NCI-H1417 (cell line): ENCODE measurements at regions not wholly inside any gene's neighbourhood (a gene's known extent, or its start where the extent isn't known, plus 50 kb on each side); places are given as distances from the start of the nearest gene placed in this dataset.
"Not testable (repeated sequence)": the region's sequence is repeated elsewhere in the genome, so short reads cannot be mapped to it uniquely, and the experiment has no call there.

Source experiments
- DNase-seq, 3 experiments: peaks; one replicate each; lab custom pipeline; 2025; lab: John Stamatoyannopoulos, UW

DNA sequence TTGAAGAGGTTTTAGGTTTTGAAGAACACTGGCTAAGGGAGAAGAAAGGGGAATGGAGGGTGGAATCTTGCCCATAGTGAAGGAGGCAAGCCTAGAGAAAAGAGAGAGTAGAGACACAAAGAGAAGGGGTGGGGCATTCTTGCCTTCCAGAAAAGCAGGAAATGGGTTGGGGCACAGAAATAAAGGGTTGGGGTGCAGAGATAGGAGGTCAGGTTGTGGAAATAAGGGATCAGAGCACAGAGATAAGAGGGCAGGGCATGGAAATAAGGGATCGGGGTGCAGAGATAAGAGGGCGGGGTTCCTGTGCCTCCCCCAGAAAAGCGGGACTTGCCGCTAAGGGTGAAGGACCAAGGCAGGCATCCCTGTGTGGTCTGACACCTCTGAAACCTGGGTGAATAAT is 69.9 kb downstream of the ALG1L2 start:
- not testable (repeated sequence) for DNase-seq

DNA sequence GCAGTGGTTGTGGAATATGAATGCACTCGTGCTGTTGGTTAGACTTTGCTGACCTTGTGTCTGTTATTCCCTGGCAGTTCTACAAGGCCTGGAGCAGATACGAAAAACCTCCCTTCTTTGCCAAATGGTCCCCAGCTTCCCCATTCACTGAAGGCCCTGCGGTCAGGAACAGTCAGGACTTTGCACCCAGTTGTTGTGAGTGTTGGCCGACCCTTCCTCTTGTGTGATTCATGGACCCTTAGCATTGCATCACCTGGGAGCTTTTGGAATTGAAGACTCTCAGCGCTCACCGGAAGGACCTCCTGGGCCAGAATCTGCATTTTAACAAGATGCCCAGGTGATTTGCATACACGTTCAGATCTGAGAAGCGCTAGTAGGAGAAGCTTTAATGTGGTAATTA is 71.6 kb downstream of the ALG1L2 start:
- not testable (repeated sequence) for DNase-seq

DNA sequence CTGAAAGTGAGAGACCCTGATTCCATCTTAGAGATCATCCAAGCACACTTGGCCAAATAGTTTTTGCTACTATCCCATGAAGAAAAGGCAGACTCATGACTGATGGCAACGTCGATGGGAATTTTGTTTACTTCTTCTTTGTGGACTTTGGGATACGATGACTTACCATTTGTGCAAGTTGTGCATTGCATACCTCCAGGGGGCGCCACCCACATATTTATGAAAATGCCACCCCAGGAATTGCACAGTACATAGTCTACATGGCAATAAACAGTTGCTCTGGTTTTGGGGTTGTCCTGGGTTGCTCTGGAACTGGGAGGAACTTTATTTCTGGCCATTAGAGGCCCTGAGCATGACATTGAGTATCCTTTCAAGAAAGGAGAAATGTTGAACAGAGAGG is 73.8 kb downstream of the ALG1L2 start:
- not testable (repeated sequence) for DNase-seq

DNA sequence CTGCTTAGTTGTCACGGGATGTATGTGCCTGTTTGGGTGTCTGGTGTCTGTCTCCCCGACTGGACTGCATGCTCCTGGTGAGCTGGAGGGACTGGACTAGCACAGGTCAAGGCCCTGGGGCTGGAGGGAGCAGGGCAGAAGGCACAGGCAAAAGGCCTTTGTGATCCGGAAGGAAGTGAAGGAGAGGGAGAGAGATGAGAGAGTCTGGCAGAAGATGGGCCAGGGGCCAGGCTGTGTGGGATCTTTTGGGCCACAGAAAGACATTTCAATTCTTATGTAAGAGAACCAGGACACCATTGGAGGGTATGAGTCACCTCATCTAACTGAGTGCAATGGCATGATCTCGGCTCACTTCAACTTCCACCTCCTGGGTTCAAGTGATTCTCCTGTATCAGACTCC is 85.2 kb downstream of the ALG1L2 start:
- not testable (repeated sequence) for DNase-seq

DNA sequence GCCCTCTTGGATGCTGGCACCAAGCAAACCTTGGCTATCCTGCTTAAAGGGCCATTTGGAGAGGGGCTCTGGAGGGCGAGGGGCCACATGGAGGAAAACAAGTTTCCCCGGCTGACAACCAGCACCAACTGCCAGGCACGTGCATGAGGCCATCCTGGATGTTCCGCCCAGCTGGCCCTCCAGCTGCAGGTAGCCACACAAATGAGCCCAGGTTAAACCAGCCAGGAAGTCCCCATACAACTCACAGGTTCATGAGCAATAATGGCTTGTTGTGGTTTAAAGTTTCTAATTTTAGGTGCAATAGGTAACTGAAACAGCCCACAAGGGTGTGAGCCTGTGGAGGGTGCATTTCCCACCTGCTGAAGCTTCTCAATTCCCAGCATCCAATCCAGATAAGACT is 93.6 kb downstream of the ALG1L2 start:
- not testable (repeated sequence) for DNase-seq

DNA sequence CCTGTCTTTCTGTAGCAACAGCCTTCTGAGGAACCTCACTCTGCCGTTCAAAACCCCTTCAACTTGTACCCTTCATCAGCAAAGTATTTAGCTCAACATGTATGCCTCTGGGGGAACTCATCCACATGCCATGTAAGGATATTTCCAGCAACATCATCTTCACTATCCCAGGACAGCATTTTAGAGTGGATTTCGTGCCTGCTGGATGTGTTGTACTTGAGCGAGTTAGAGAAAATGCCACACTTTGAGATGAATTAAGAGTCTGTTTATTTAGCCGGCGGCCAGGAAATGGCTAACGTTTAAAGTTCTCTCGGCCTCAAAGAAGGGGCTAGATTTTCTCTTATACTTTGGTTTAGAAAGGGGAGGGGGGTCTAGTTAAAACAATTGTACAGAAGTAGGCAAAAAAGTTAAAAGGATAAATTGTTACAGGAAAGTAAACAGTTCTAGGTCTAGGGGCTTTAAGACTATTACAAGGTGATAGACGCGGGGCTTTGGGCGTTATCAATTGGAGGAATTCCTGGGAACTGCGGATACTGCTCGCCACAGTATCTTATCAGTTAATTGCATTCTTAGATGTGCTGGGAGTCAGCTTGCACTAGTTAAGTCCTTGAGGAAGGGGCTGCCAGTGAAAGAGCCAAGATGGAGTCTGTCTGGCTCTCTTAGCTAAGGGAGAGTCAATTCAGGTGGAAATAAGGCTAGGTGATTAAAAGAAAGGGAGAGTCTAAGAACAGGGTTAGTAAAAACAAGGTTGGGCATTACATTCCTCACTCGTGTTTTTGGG is 95.0 kb downstream of the ALG1L2 start:
- not testable (repeated sequence) for DNase-seq

DNA sequence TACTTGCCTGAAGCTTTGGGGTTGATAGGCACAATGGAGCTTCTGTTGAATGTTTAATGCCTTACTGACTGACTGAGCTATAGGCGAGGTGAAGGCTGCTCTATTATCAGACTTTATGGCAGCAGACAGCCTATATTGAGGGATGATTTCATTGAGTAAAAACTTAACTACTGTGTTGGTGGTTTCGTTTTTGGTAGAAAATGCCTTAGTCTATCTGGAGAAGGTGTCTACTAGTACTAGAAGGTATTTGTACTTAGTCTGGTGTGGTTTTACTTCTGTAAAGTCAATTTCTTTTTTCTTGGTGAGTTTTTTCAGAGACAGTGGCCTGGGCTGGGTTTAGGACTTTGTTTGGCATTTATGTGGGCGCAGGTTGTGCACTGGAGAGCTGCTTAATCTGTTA is 97.2 kb downstream of the ALG1L2 start:
- DNase-seq = not testable (repeated sequence)

DNA sequence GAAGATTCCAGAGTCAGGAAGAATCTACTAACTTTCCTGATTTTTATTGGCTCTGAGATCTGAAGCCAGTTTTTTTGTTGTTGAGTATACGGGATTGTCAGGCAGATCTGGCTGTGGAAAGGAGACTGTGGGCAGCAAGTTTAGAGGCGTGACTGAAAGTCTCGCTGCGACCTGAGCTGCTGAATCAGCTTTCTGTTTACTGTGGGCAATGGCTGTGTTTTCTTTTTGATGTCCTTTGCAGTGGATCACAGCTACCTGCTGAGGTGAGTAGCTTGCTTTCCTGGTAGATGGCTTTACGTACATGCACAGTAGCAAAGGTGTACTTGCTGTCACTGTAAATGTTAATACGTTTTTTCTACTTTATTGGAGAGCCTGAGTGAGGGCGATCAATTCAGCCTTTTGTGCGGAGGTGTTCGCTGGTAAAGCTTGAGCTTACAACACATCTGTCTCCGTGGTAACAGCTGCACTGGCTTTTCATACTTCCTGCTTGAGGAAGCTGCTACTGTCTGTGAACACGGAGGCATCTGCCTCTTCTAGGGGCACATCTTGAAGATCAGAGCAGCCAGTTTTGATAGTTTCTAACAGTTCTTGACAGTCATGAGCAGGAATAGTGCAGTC is 97.8 kb downstream of the ALG1L2 start:
- peak in 2 of 3 experiments; percentile 0 to 25 for DNase-seq

DNA sequence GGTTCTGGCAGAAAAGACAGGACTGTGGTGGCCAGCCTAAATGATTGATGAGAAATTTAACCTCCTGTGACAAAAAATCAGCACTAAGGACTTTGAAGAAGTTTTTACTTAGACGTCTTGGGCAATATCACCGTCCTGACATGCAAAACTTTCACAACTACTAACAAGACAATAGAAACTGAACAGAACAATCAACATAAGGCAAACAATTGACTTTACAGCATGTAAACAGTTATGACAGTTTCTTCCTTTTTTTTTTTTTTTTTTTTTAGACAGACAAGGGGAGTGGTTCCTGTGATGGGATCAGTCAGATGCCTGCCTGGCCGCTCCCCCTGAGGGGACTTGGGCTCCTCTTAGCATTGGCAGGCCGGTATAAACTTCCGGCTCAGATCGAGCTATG is 100.8 kb downstream of the ALG1L2 start:
- DNase-seq = not testable (repeated sequence)

DNA sequence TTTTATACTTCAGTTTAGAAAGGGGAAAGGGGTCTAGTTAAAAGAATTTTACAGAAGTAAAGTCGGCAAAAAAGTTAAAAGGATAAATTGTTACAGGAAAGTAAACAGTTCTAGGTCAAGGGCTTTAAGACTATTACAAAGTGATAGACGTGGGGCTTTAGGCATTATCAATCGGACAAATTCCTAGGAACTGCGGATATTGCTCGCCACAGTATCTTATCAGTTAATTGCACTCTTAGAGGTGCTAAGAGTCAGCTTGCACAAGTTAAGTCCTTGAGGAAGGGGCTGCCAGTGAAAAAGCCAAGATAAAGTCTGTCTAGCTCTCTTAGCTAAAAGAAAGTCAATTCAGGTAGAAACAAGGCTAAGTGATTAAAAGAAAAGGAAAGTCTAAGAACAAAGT is 102.1 kb downstream of the ALG1L2 start:
- DNase-seq = not testable (repeated sequence)

DNA sequence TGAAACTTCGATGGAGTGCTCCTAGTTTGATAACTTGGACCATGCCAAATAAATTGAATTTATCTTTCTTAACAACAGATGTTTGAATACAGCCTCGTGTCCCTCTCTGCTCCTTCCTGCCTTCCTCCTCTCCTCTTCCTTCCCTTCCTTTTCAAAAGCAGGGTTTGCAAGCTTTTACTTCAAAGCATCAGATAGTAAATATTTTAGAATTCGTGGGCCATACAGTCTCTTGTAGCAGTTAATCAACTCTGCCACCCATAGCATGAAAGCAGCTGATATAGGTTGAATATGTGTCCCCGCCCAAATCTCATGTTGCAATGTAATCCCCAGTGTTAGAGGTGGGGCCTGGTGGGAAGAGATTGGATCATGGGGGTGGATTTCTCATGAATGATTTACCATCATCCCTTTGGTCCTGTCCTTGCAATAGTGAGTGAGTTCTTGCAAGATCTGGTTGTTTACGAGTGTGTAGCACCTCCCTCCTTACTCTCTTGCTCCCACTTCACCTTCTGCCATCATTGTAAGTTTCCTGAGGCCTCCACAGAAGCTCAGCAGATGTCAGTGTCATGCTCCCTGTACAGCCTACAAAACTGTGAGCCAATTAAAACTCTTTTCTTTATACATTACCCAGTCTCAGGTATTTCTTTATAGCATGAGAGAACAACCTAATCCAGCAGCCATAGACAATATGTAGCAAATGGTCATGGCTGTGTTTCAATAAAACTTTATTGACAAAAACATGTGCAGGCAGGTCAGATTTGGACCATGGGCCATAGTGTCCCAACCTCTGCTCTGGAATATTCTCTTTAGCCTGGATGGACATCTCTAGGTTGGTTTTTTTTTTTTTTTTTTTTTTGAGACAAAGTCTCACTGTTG is 102.8 kb downstream of the ALG1L2 start:
- DNase-seq = not testable (repeated sequence)

DNA sequence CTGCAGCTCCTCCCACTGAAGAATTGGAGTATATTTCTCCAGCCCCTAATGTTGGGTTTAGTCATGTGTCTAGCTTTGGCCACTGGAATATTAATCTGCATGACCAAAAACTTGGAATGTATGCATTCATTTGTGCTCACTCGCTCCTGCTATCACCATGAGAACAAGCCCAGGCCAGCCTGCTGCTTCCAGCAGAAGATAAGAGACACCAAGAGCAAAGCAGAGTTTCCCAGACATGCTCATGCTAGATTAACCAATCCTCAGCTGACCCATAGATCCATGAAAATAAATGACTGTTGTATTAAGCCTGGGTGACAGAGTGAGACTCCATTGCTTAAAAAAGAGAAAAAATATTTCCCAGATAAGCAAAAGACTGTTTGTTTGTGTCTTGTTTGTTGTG is 119.6 kb downstream of the ALG1L2 start:
- DNase-seq = not testable (repeated sequence)

DNA sequence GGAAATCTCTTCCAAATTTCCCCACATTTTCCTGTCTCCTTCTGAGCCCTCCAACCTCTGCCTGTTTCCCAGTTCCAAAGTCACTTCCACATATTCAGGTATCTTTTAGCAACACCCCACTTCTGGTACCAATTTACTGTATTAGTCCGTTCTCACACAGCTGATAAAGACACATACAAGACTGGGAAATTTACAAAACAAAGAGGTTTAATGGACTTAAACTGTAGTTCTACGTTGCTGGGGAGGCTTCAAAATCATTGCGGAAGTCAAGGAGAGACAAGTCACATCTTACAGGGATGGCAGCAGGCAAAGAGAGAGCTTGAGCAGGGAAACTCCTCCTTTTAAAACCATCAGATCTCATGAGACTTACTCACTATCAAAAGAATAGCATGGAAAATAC is 122.0 kb downstream of the ALG1L2 start:
- DNase-seq = not testable (repeated sequence)

DNA sequence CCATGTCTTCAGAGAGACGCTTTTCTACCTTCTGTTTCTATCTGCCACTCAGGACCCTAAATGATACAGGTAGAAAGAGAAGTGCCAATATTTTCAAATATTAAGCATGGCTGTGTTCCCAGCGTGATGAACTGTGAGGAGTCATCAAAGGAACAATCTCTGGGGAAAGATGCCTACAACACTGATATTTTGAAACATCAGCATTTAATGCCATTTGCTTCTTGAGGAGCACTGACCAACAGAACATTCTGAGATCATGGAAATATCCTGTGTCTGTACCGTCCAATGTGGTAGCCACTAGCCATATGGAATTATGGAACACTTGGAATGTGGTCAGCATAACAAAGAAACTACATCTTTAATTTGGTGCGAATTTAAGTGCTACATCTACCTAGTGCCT is 117.9 kb upstream of the COL6A5 start:
- DNase-seq = no peak

DNA sequence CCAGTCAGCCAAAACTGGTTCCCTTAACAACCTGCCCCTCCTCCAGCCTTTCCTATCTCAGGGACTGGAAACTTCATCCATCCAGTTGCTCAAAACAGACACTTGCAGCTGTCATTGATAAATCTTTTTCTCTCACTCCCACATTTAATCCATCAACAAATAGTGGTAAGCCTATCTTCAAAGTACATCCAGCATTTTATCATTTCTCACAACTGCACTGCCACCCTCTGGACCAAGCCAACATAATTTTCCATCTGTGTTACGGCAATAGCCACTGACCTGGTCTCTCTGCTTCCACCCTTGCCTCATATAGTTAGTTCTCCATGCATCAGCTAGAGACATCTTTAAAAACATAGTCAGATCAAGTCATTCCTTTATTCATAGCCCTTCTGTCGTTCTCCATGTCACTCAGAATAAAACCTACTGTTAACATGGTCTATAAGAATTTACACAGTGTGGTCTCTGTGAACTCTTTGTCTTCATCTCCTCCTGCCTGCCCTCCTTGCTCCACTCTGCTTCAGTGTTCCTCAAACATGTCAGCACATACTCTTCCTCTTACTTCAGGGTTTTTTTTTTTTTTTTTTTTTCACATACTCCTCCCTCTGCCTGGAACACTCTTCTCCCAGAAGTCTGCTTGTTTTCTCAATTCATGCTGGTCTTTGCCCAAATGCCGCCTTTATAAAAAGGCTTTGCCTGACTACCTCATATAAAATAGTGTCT is 102.5 kb upstream of the COL6A5 start:
- DNase-seq = peak in 2 of 3 experiments; percentile 4 to 40

DNA sequence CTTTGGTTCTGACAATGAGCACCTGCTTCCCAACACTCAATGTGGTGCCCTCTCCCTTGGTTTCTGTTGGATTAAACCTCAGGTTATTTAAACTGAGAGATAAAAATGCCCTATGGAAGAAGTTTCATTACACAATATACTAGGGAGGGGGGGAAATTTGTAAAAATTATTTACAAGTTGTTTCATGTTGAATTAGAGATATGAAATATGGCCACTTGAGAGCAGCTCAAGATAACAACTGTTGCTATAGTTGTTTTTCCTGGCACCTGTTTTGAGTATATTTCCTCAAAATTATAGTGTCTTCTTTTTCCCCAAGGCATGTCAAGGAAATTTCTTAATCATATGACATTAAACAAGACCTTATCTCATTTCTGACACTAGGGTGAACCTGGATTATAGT is 101.7 kb upstream of the COL6A5 start:
- DNase-seq = no peak

DNA sequence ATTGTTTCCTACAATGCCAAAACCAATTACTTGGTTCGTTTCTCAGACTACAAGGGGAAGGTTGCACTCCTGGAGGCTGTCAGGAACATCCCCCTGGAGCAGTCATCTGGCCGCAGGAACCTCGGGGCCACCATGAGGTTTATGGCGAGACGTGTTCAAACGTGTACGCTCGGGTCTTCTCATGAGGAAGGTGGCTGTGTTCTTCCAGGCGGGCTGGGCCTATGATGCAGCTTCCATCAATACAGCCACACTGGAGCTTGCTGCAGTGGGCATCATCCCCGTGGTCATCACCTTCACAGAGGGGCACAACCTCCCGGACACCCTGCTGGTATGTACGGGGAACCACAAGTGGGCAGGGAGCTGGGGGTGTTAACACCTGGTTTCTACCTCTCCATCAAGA is 94.5 kb upstream of the COL6A5 start:
- DNase-seq = no peak

DNA sequence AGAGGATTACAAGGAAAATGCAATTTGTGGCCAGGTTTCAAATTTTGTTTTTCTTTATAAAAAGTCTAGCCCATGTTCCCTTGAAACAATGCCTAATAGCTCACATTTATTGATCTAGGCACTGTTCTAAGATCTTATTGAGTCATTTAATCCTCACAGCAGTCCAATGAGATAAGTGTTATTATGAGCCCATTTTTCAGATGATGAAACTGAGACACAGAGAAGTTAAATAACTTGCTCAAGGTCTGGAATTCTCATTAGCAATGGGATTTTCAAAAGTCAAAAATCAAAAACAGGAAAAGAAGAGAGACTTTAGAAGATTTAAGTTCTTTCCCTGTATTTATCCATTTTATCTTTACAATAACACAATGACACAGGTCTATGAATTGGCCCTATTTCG is 90.0 kb upstream of the COL6A5 start:
- DNase-seq = no peak

DNA sequence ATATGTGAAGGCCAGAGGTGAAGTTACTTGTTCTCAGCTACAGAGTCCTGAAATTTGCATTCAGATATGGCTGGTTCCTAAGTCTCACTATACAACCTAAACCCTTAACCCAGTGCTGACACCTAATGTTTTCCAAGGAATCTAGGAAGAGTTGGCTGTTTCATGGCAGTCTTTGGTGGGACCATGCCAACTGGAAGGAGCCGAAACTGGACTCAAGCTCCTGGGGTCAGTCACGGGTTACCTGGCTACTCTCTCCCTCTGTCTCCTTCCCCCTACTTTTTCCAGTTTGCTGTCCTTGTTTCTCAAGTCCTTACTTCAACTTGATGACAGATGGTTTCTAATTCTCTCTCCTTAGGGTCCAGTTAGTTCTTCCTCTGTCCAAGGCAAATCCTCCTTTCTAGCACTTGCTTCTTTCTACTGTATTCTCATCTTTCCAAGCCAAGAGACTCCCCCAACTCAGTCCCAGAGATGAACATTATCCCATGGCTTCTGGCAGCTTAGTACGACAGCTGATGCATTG is 88.6 kb upstream of the COL6A5 start:
- DNase-seq = no peak

DNA sequence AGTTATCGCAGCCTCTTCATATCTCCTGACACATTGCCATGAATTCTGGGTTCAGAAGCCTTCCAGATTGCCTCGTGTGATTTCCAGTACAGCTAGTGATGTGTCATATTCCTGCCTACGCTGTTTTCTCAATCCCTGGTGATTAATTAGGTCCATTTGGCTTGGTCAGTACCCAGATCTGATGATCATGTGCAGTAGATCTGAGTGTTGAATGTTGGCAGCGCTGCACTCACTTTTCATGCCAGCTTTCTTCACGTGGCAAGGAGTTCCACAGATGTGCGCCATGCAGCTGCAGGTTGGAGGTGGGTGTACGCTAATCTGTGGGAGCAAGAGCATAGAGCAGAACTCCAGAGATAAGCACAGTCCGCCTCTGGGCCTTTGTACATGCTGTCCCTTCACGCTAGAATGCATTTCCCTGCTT is 86.9 kb upstream of the COL6A5 start:
- DNase-seq = no peak

DNA sequence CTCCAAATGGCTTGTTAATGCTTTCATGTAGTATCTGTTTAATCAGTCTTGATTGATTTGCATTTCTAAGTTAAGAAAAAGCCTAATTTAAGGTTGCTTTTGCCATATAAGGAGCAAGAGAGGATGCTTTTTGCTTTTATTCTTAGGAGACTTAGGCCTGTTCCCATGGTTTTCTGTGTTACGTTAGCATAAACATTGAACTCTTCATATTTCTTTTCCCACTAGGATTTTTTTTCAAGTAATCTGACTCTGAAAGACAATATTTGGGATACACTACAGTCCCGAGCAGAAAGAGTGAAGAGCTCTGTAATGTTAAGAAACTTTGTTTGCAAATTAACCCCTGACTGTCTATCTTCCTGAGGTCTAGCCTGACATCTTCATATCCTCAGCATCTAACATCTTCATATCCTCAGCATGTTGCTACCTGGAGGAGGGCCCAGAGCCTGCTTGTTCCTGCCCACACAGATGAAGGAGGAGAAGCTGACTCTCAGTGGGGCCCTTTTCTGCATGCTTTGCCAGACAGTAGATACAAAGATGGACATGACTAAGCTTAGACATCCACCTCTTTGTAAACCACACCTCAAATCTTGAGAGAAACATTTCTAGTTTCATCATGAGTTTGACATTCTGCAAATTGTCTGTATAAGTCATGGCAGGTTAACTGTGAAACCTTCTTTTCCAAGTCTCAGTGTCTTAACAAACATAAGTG is 86.2 kb upstream of the COL6A5 start:
- DNase-seq = no peak
